HG02943 (cell line): ENCODE measurements at regions not wholly inside any gene's neighbourhood (a gene's known extent, or its start where the extent isn't known, plus 50 kb on each side); places are given as distances from the start of the nearest gene placed in this dataset.

ENCODE experiments used
- ATAC-seq: cut with Tn5 transposase; IDR thresholded peaks from one replicate; pipeline ENCODE4 v1.9.1; 2021; ENCODE audit warnings: mild to moderate bottlenecking, low read depth, moderate library complexity; ENCODE audit not compliant: unreplicated experiment

- ATAC-seq, result no peak
These were observed 132.2 kb upstream of the INHBA start for GRCh38 chr7:41834805-41835694.

GRCh38 chr7:41832941-41833340 is 130.1 kb upstream of the INHBA start:
- no peak for ATAC-seq

- no peak for ATAC-seq
These were observed 127.4 kb upstream of the INHBA start for GRCh38 chr7:41830271-41830670.

DNA sequence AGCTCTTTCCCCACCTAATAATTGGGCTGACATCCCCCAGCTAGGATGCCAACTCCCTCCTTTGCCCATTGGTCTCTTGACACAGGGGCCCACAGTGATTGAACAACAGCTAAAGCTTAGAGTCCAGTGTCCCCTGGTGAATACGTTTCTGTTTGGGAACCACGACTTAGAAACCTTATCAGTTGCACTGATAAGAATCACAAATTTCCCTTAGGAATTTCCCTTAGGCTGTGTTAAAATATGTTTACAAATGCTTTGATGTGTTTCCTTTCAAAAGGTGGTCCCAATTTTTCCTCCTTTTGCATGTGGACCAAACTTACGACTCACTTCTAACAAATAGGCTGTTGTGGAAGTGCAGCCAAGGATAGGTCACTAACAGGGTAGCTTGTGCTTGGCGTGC is 126.0 kb upstream of the INHBA start:
- ATAC-seq, result no peak

- ATAC-seq, result no peak
These were observed 123.8 kb upstream of the INHBA start for GRCh38 chr7:41826641-41827040.

GRCh38 chr7:41825927-41826480 is 123.1 kb upstream of the INHBA start:
- no peak for ATAC-seq

DNA sequence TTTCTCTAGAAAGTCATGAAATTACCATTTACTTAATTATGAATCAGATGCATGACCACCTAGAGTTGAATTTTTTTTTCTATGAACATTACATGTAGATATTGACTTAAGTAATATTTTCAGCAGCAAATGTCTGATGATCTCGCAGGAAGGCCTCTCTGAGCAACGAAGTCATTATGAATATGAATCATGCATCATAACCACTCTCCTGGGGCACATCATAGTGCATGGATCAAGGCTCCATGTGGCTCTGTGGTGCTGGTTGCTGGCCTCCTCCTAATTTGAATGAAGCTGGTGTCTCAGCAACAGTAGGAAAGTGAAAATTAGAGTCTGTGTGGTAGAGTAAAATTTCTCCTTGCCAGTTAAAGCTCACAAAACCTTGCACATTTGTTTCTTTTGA is 121.4 kb upstream of the INHBA start:
- no peak for ATAC-seq

- ATAC-seq, result no peak
These were observed 119.4 kb upstream of the INHBA start for GRCh38 chr7:41822259-41822817.

DNA sequence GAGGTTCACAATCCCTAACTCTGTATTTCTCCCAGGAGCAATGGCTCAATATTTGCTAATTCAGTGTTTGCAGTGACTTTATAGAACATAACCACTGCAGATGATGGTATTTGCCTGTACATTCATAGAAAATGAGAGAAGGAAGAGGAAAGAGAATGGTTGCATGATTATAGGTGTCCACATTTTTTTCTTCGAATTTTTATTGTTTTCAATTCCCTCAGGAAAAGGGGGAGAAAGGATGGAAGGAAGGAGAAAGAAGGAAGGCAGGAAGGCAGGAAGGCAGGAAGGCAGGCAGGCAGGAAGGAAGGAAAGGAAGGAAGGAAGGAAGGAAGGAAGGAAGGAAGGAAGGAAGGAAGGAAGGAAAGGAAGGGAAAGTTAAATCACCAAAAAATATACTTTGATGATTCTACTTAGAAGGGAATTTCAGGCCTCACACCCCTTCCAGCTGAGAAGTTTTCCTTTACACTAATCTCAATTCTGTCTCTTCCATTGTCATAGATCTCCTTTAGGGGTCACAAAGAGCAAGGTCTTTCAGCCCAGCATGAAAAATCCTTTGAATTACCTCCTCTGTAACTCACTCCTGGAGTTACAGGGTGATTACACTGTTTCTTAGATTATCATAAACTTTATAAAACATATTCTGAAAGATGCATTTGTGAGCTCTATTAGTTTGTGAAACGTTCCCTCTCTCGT is 118.8 kb upstream of the INHBA start:
- no peak for ATAC-seq

DNA sequence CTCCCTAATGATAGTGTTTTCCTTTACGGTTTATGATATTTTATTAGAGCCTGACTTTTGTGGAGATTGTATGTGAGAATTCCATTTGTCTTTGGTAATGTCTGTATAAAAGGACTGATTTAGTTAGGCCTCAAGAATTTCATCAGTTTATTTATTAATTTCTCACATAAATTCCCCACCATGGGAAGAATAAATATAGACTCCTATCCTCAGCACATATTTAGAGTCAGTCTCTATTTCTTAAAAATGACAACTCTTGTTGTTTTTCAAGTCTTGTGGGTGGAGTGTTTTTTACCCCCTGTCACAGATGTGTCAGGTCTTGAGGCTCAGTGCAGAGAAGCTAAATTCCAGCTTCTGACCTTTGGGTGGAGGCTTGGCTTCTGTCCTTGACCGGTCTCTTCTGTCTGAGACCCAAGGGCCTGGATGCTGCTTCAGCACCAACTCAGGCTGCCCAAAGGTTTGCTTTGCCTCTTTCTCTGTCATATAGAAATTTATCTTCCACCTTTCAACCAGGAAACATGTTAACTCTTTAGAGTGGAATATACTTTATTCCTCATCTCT is 117.3 kb upstream of the INHBA start:
- ATAC-seq, result no peak

- no peak for ATAC-seq
These were observed 116.8 kb upstream of the INHBA start for GRCh38 chr7:41819645-41820044.

DNA sequence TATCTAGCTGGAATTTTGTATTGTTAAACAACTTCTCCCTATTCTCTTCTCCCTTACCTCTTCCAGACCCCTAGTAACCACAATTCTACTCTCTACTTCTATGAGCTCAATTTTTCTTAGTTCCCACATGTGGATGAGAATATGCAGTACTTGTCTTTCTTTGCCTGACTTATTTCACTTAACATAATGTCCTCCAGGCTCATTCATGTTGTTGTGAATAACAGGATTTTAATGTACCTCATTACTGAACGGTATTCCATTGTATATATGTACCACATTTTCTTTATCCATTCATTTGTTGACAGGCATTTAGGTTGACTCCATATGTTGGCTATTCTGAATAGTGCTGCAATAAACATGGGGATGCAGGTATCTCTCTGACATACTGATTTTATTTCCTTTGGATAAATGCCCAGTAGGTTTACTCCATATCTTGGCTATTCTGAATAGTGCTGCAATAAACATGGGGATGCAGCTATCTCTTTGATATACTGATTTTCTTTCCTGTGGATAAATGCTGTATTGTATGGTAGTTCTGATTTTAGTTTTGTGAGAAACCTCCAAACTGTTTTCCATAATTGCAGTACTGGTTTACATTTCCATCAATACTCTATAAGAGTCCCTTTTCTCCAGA is 116.0 kb upstream of the INHBA start:
- no peak for ATAC-seq

DNA sequence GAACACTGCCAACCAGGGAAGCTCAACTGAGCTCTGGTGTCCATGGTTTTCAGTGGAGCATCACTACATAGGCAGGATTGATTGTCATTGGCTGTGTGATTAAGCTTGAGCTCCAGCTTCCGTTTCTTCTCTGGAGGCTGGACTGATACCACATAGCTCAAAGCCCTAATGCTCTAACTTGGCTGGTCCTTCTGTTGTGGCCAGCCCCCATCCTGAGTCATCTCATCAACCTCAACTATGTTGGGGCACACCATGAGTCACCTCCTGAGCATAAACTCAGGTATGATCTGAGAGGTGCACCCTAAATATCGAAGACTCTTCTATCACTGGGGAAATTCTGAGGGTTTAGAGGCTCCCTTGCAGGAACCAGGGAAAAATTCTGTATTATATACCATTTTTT is 114.5 kb upstream of the INHBA start:
- no peak for ATAC-seq

DNA sequence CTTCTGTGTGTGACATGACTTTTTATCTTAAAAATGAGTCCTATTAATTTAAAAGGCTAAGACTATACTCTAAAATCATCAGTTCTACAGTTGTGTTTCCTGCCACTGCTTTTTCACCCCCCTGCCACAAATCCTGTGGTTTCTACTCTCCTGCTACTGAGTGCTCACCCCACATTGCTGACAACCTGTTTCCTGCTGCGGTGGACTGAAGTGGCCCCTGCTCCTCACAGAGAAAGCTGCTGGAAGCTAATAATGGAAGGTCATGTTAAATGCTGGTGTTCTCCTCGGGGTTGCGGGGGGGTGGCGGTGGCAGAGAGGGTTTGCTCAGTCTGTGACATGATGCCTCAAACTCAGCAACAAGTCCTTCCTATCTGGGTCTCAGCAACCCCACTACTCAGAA is 113.2 kb upstream of the INHBA start:
- no peak for ATAC-seq

DNA sequence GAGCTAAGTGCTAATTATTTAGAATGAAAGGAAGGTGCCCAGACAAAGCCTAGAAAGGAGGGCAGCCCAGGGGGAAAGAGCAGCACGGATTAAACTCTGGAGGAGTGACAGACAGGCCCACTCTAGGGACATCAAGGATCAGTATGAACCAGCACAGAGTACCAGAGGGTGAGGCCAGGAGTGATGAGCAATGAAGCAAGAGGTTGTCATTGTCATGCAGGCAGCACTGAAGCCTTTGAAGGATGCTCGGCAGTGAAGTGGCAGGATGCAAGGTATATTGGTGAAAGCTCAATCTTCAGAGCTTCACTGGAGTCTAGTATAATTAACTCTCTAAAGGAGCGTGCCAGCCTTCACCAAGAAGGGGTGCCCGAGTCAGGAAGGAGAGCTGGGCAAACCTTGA is 112.0 kb upstream of the INHBA start:
- no peak for ATAC-seq

GRCh38 chr7:41813286-41813685 is 110.4 kb upstream of the INHBA start:
- ATAC-seq, result no peak

GRCh38 chr7:41811941-41812340 is 109.1 kb upstream of the INHBA start:
- ATAC-seq, result no peak

GRCh38 chr7:41809940-41810576 is 107.2 kb upstream of the INHBA start:
- peak; percentile 83 for ATAC-seq

- no peak for ATAC-seq
These were observed 106.6 kb upstream of the INHBA start for GRCh38 chr7:41809529-41809939.

DNA sequence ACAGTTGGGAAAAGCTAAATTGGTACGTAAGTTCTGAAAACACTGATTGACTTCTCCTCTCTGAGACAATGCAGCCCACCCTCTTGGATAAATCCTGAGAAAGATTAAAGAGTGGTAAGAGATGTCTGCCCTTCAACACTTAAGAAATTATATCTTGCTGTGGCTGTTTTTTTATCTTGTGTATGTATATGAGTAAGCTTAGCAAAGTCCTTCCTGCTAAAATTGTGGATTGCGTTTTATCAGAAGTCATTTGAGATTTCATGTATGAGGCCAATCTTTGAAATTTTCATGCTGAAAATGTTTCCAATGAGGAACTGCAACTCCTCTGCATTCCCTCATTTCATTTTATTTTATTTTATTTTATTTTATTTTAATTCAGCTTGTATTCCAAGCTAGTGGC is 106.2 kb upstream of the INHBA start:
- ATAC-seq, result no peak
